HG03159 (cell line): ENCODE measurements at regions not wholly inside any gene's neighbourhood (a gene's known extent, or its start where the extent isn't known, plus 50 kb on each side); places are given as distances from the start of the nearest gene placed in this dataset.

ENCODE experiments used
- ATAC-seq: cut with Tn5 transposase; IDR thresholded peaks from one replicate; pipeline ENCODE4 v1.9.1; 2021; ENCODE audit warnings: mild to moderate bottlenecking, moderate library complexity; ENCODE audit not compliant: unreplicated experiment

GRCh38 chr1:70916034-70916427 is 131.6 kb downstream of the PTGER3 start:
- ATAC-seq = no peak

- ATAC-seq = no peak
Observed at GRCh38 chr1:70919706-70920323, 127.8 kb downstream of the PTGER3 start.
